GM21515 (cell line): ENCODE measurements at regions not wholly inside any gene's neighbourhood (a gene's known extent, or its start where the extent isn't known, plus 50 kb on each side); places are given as distances from the start of the nearest gene placed in this dataset.

Experiments
- ATAC-seq: cut with Tn5 transposase; IDR thresholded peaks from one replicate; pipeline ENCODE4 v1.9.1; 2021; ENCODE audit not compliant: unreplicated experiment

GRCh38 chr12:17550011-17550410 is 540.0 kb downstream of the RERGL start:
- no peak for ATAC-seq

GRCh38 chr12:17540921-17541320 is 549.1 kb downstream of the RERGL start:
- no peak for ATAC-seq

- ATAC-seq = no peak
These were observed 561.6 kb downstream of the RERGL start for GRCh38 chr12:17528394-17528793.

- ATAC-seq = no peak
These were observed 563.0 kb downstream of the RERGL start for GRCh38 chr12:17527021-17527420.

GRCh38 chr12:17511369-17511768 is 578.6 kb downstream of the RERGL start:
- ATAC-seq = no peak

GRCh38 chr12:17507336-17507735 is 582.7 kb downstream of the RERGL start:
- no peak for ATAC-seq

GRCh38 chr12:17503742-17504141 is 586.3 kb downstream of the RERGL start:
- no peak for ATAC-seq

GRCh38 chr12:17489452-17489851 is 600.5 kb downstream of the RERGL start:
- no peak for ATAC-seq

- ATAC-seq = no peak
These were observed 610.9 kb downstream of the RERGL start for GRCh38 chr12:17478908-17479673.

- ATAC-seq = no peak
These were observed 619.5 kb downstream of the RERGL start for GRCh38 chr12:17470460-17470859.

- no peak for ATAC-seq
These were observed 630.8 kb downstream of the RERGL start for GRCh38 chr12:17459214-17459613.

- ATAC-seq = no peak
These were observed 633.5 kb downstream of the RERGL start for GRCh38 chr12:17456486-17456885.

GRCh38 chr12:17438141-17438540 is 651.9 kb downstream of the RERGL start:
- ATAC-seq = no peak

GRCh38 chr12:17416748-17417147 is 673.2 kb downstream of the RERGL start:
- no peak for ATAC-seq

GRCh38 chr12:17414596-17414995 is 675.4 kb downstream of the RERGL start:
- no peak for ATAC-seq

- ATAC-seq = no peak
These were observed 678.3 kb downstream of the RERGL start for GRCh38 chr12:17411662-17412061.

GRCh38 chr12:17388679-17389078 is 701.3 kb downstream of the RERGL start:
- ATAC-seq = no peak

- no peak for ATAC-seq
These were observed 706.7 kb downstream of the RERGL start for GRCh38 chr12:17383321-17383720.

GRCh38 chr12:17381211-17381610 is 708.8 kb downstream of the RERGL start:
- ATAC-seq = no peak

GRCh38 chr12:17372508-17372907 is 717.5 kb downstream of the RERGL start:
- no peak for ATAC-seq

GRCh38 chr12:17371491-17372215 is 718.3 kb downstream of the RERGL start:
- ATAC-seq = no peak

- ATAC-seq = no peak
These were observed 719.4 kb downstream of the RERGL start for GRCh38 chr12:17370621-17371020.
